HUES48 (cell line): ENCODE measurements at regions not wholly inside any gene's neighbourhood (a gene's known extent, or its start where the extent isn't known, plus 50 kb on each side); places are given as distances from the start of the nearest gene placed in this dataset.

Experiments used
- H3K27ac ChIP-seq: one replicate; pipeline ENCODE4 v1.7.0; 2013; ENCODE audit warnings: low read depth, low read length, inconsistent platforms
- H3K27me3 ChIP-seq: 2 replicates; pipeline ENCODE4 v1.6.1; 2013; ENCODE audit warnings: mild to moderate bottlenecking, low read length; ENCODE audit not compliant: control insufficient read depth, insufficient read depth
- H3K36me3 ChIP-seq: 2 replicates; pipeline ENCODE4 v1.6.1; 2013; ENCODE audit warnings: low read length; ENCODE audit not compliant: control insufficient read depth, insufficient read depth
- H3K4me1 ChIP-seq: 2 replicates; pipeline ENCODE4 v1.6.1; 2013; ENCODE audit warnings: mild to moderate bottlenecking, low read length; ENCODE audit not compliant: control insufficient read depth, insufficient read depth
- H3K4me3 ChIP-seq: 2 replicates; pipeline ENCODE4 v1.5.1; 2013; ENCODE audit warnings: mild to moderate bottlenecking, low read depth, low read length
- H3K9ac ChIP-seq: 2 replicates; pipeline ENCODE4 v1.6.1; 2013; ENCODE audit warnings: mild to moderate bottlenecking, low read depth, low read length, moderate library complexity
- H3K9me3 ChIP-seq: 2 replicates; pipeline ENCODE4 v1.6.1; 2013; ENCODE audit warnings: low read length; ENCODE audit not compliant: control insufficient read depth, insufficient read depth

GRCh38 chr4:11609751-11610150 lies 181.1 kb upstream of the HS3ST1 start:
- H3K27me3 ChIP-seq = no peaks in the 10 kb centered on the region
- H3K36me3 ChIP-seq = no peaks in the 10 kb centered on the region

GRCh38 chr4:11608992-11609391 lies 180.3 kb upstream of the HS3ST1 start:
- H3K4me1 ChIP-seq = no peaks in the 10 kb centered on the region; the same call in 1 of the 2 replicates
- H3K27me3 ChIP-seq = no peaks in the 10 kb centered on the region
- no peak overlapping the region for H3K9ac ChIP-seq
- H3K9me3 ChIP-seq = no peaks in the 10 kb centered on the region
- H3K27ac ChIP-seq = no peak overlapping the region
- no peak overlapping the region for H3K4me3 ChIP-seq
- no peaks in the 10 kb centered on the region for H3K36me3 ChIP-seq

More at GRCh38 chr4:11609751-11610150, 181.1 kb upstream of the HS3ST1 start:
- H3K9ac ChIP-seq = no peak overlapping the region
- H3K4me1 ChIP-seq = no peaks in the 10 kb centered on the region
- no peak overlapping the region for H3K27ac ChIP-seq
- H3K4me3 ChIP-seq = no peak overlapping the region
- no peaks in the 10 kb centered on the region for H3K9me3 ChIP-seq

- Histone ChIP-seq H3K27me3 (no peaks in the 10 kb centered on the region), H3K9ac (no peak overlapping the region), H3K9me3 (no peaks in the 10 kb centered on the region), H3K4me1 (peaks cover 7% of the 10 kb centered on the region), H3K4me3 (no peak overlapping the region), H3K36me3 (no peaks in the 10 kb centered on the region), H3K27ac (no peak overlapping the region)
Observed at GRCh38 chr4:11606078-11606477, 177.4 kb upstream of the HS3ST1 start.

- H3K27me3 ChIP-seq = no peaks in the 10 kb centered on the region
- no peaks in the 10 kb centered on the region for H3K9me3 ChIP-seq
- no peak overlapping the region for H3K27ac ChIP-seq
- H3K9ac ChIP-seq = no peak overlapping the region
- H3K4me1 ChIP-seq = peaks cover 7% of the 10 kb centered on the region
- no peaks in the 10 kb centered on the region for H3K36me3 ChIP-seq
- H3K4me3 ChIP-seq = no peak overlapping the region
Observed at GRCh38 chr4:11605597-11605996, 176.9 kb upstream of the HS3ST1 start.

- H3K27ac ChIP-seq = no peak overlapping the region
- H3K4me1 ChIP-seq = peaks cover 7% of the 10 kb centered on the region
- no peak overlapping the region for H3K9ac ChIP-seq
- H3K9me3 ChIP-seq = no peaks in the 10 kb centered on the region
- no peaks in the 10 kb centered on the region for H3K36me3 ChIP-seq
- no peaks in the 10 kb centered on the region for H3K27me3 ChIP-seq
- no peak overlapping the region for H3K4me3 ChIP-seq
Observed at GRCh38 chr4:11604821-11605220, 176.1 kb upstream of the HS3ST1 start.

GRCh38 chr4:11603591-11604194 lies 175.0 kb upstream of the HS3ST1 start:
- Histone ChIP-seq H3K9ac (no peak overlapping the region), H3K36me3 (no peaks in the 10 kb centered on the region), H3K27me3 (no peaks in the 10 kb centered on the region), H3K4me3 (no peak overlapping the region), H3K9me3 (no peaks in the 10 kb centered on the region), H3K4me1 (peaks cover 7% of the 10 kb centered on the region), H3K27ac (no peak overlapping the region)

- no peak overlapping the region for H3K9ac ChIP-seq
- no peaks in the 10 kb centered on the region for H3K36me3 ChIP-seq
- no peaks in the 10 kb centered on the region for H3K9me3 ChIP-seq
- no peak overlapping the region for H3K27ac ChIP-seq
- H3K27me3 ChIP-seq = no peaks in the 10 kb centered on the region
- peaks cover 7% of the 10 kb centered on the region for H3K4me1 ChIP-seq
- H3K4me3 ChIP-seq = no peak overlapping the region
Observed at GRCh38 chr4:11602606-11603340, 174.1 kb upstream of the HS3ST1 start.

GRCh38 chr4:11599064-11599463 lies 170.4 kb upstream of the HS3ST1 start:
- Histone ChIP-seq H3K9ac (no peak overlapping the region), H3K36me3 (no peaks in the 10 kb centered on the region), H3K27ac (no peak overlapping the region), H3K4me1 (peaks cover 7% of the 10 kb centered on the region), H3K4me3 (no peak overlapping the region), H3K9me3 (no peaks in the 10 kb centered on the region), H3K27me3 (no peaks in the 10 kb centered on the region)

GRCh38 chr4:11598591-11598990 lies 169.9 kb upstream of the HS3ST1 start:
- Histone ChIP-seq H3K9me3 (no peaks in the 10 kb centered on the region), H3K4me3 (no peak overlapping the region), H3K27ac (no peak overlapping the region), H3K27me3 (no peaks in the 10 kb centered on the region), H3K9ac (no peak overlapping the region), H3K36me3 (no peaks in the 10 kb centered on the region), H3K4me1 (peaks cover 3% of the 10 kb centered on the region)

- Histone ChIP-seq H3K27me3 (no peaks in the 10 kb centered on the region), H3K4me1 (0 out of 2 replicates have a peak, but pooled peaks cover 4% of the 10 kb centered on the region), H3K36me3 (no peaks in the 10 kb centered on the region), H3K4me3 (no peak overlapping the region), H3K27ac (no peak overlapping the region), H3K9me3 (no peaks in the 10 kb centered on the region), H3K9ac (no peak overlapping the region)
Observed at GRCh38 chr4:11597506-11597905, 168.8 kb upstream of the HS3ST1 start.

GRCh38 chr4:11596989-11597388 lies 168.3 kb upstream of the HS3ST1 start:
- no peaks in the 10 kb centered on the region for H3K36me3 ChIP-seq
- H3K4me3 ChIP-seq = no peak overlapping the region
- no peaks in the 10 kb centered on the region for H3K9me3 ChIP-seq
- H3K9ac ChIP-seq = no peak overlapping the region
- no peaks in the 10 kb centered on the region for H3K27me3 ChIP-seq
- H3K27ac ChIP-seq = no peak overlapping the region
- H3K4me1 ChIP-seq = 0 out of 2 replicates have a peak, but pooled peaks cover 4% of the 10 kb centered on the region
